ENCODE measurements at regions not wholly inside any gene's neighbourhood (a gene's known extent, or its start where the extent isn't known, plus 50 kb on each side); places are given as distances from the start of the nearest gene placed in this dataset.

- WGBS, 2 experiments: 0% methylated on average over 29 of the region's 29 CpGs
- no peak overlapping the region for H3K27ac ChIP-seq (ENCODE audit: insufficient read depth, low read depth, low read length, poor library complexity, severe bottlenecking)
- peaks cover 89% of the 10 kb centered on the region for H3K27me3 ChIP-seq (ENCODE audit: control insufficient read depth, insufficient read depth, low read length, poor library complexity, severe bottlenecking)
- peaks cover 20% of the 10 kb centered on the region for H3K4me1 ChIP-seq (ENCODE audit: control insufficient read depth, insufficient read depth, low read length)
- H3K36me3 ChIP-seq (ENCODE audit: control insufficient read depth, insufficient read depth, low read length): no peaks in the 10 kb centered on the region
- no peaks in the 10 kb centered on the region for H3K9me3 ChIP-seq (ENCODE audit: control insufficient read depth, low read length)
- peak overlapping the region; percentile 31 for H3K4me3 ChIP-seq (ENCODE audit: insufficient read depth, low read depth, low read length)
Observed at GRCh38 chr6:165988302-165988756, 179.3 kb downstream of the TBXT start.

DNA sequence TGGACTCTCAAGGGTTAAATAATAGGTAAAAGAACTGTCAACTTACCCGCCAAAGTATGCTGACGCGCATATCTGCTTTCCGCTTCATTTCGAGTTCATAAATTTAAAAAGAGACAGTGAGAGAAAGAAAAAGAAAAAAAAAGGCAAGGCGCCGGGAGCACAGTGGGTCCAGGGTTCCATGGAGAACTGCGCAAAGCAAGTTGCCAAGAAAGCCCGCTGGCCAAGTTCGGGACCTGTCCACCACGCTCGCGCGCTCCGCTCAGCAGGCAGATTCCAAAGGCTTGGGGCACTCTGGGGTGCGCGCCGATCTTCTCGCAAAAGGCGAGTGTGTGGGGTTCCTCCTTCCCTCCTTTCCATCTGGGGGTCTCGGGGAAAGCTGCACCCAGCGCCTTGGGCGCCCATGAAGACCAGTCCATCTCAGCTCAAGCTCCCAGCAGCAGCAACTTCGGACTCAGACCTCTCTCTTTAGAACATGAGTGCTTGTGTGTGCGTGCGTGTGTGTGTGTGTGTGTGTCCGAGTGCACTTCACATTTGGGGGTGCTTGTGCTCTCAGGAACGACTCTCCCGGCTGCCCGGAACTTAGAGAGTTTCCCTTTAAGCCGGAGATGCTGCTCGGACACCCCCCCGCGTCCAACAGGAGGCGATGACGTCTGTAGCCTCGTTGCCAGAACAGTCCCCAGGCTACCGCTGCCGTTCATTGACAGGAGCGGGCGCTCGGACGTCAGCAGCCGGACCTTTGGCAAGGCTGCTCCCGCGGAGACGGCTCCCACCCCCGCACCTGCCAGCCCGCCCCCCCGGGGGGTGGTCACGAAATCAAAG, 180.0 kb downstream of the TBXT start:
- 1% methylated on average over 50 to 51 of the region's 51 CpGs for WGBS, 2 experiments
- Histone ChIP-seq H3K27ac (ENCODE audit: insufficient read depth, low read depth, low read length, poor library complexity, severe bottlenecking) (no peak overlapping the region), H3K9me3 (ENCODE audit: control insufficient read depth, low read length) (no peaks in the 10 kb centered on the region), H3K27me3 (ENCODE audit: control insufficient read depth, insufficient read depth, low read length, poor library complexity, severe bottlenecking) (peaks cover 91% of the 10 kb centered on the region), H3K4me3 (ENCODE audit: insufficient read depth, low read depth, low read length) (peak overlapping the region; percentile 31), H3K36me3 (ENCODE audit: control insufficient read depth, insufficient read depth, low read length) (no peaks in the 10 kb centered on the region), H3K4me1 (ENCODE audit: control insufficient read depth, insufficient read depth, low read length) (peaks cover 20% of the 10 kb centered on the region)

DNA sequence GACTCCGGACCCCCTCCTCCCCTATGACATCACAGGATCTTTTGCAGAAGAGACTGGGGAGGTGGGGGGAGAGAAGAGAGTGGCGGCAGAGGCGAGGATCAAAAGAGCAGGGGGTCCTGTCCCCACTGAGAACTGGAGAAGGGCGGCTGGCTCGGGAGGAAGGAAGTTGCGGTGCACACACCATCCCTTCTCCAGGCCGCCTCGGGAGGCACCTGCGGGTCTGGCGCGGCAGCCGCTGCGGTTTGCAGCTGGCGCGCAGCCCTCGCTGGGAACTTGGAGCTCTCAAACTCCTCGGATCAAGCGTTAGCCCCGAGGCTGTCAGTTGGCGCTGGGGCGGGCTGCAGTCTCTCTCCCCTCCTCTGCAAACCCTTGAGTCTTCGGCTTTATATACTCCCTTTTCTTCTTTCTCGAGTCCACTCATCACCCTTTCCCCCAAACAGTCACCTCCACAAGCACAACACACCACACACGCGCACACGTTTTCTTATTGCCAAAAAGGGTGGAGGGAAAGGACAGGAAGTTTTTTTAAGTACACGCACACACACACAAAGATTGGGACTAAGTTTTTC, 180.7 kb downstream of the TBXT start:
- no peaks in the 10 kb centered on the region for H3K36me3 ChIP-seq (ENCODE audit: control insufficient read depth, insufficient read depth, low read length)
- no peak overlapping the region for H3K27ac ChIP-seq (ENCODE audit: insufficient read depth, low read depth, low read length, poor library complexity, severe bottlenecking)
- H3K9me3 ChIP-seq (ENCODE audit: control insufficient read depth, low read length): no peaks in the 10 kb centered on the region
- WGBS, 2 experiments: 0 to 1% methylated on average over 25 to 27 of the region's 27 CpGs
- H3K4me3 ChIP-seq (ENCODE audit: insufficient read depth, low read depth, low read length): peak overlapping the region; percentile 31
- H3K27me3 ChIP-seq (ENCODE audit: control insufficient read depth, insufficient read depth, low read length, poor library complexity, severe bottlenecking): peaks cover 84% of the 10 kb centered on the region
- H3K4me1 ChIP-seq (ENCODE audit: control insufficient read depth, insufficient read depth, low read length): peaks cover 20% of the 10 kb centered on the region

DNA sequence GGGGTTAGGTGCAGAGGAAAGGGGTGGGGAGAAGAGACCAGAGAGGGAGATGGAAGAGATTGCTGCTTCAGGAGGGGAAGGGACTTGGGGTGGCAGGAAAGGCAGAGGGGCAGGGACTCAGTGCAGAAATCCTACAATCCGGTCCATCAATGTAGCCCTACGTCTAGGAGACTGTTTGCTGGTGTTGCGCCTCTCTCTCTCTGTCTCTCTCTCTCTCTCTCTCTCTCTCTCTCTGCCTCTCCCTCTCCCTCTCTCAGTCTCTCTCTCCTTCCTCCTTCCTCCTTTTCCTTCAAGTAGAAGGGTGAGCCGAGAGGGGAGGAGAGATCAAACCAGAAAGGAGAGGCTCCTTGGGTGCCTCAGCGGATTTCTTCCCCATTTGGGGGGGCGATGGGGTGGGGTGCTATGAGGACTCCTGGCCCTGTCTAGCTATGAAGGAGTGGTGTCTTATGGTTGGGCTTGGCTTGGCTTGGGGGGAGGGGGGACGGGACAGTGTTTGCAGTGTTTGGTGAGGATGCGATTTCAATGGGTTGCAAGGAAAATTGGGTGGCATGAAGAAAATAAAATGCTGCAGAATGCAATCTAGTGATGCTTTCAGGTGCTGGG, 181.2 kb downstream of the TBXT start:
- Histone ChIP-seq H3K4me3 (ENCODE audit: insufficient read depth, low read depth, low read length) (no peak overlapping the region), H3K4me1 (ENCODE audit: control insufficient read depth, insufficient read depth, low read length) (peaks cover 20% of the 10 kb centered on the region), H3K36me3 (ENCODE audit: control insufficient read depth, insufficient read depth, low read length) (no peaks in the 10 kb centered on the region), H3K9me3 (ENCODE audit: control insufficient read depth, low read length) (no peaks in the 10 kb centered on the region), H3K27ac (ENCODE audit: insufficient read depth, low read depth, low read length, poor library complexity, severe bottlenecking) (no peak overlapping the region), H3K27me3 (ENCODE audit: control insufficient read depth, insufficient read depth, low read length, poor library complexity, severe bottlenecking) (peaks cover 78% of the 10 kb centered on the region)
- 2 to 8% methylated on average over 7 to 8 of the region's 8 CpGs for WGBS, 2 experiments

DNA sequence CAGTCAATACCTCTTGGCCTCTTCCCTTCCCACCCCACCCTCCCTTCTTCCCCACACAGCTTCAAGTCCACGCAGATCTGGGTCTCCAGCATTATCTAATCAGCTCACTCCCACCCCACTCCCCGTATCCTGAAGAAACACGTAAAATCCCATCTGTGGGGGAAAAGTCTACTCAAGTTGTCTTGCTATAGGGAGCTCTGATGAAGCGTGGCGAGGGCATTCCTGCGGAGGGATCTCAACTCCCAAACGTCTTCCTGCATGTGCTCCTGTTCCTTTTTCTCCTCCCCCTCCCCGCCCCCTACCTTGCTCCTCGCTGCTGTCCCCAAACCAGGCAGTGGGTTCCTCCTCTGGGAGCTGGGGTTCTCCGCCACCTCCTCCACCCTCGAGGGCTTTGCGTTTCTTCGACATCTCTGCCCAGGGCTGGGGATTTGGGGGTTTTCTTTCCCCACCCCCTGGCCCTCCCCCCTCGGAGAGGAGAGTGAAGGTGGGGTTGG, 181.8 kb downstream of the TBXT start:
- Histone ChIP-seq H3K27me3 (ENCODE audit: control insufficient read depth, insufficient read depth, low read length, poor library complexity, severe bottlenecking) (peaks cover 73% of the 10 kb centered on the region), H3K4me3 (ENCODE audit: insufficient read depth, low read depth, low read length) (no peak overlapping the region), H3K9me3 (ENCODE audit: control insufficient read depth, low read length) (no peaks in the 10 kb centered on the region), H3K36me3 (ENCODE audit: control insufficient read depth, insufficient read depth, low read length) (no peaks in the 10 kb centered on the region), H3K27ac (ENCODE audit: insufficient read depth, low read depth, low read length, poor library complexity, severe bottlenecking) (no peak overlapping the region), H3K4me1 (ENCODE audit: control insufficient read depth, insufficient read depth, low read length) (peaks cover 20% of the 10 kb centered on the region)
- WGBS, 2 experiments: 15 to 16% methylated on average over 13 to 14 of the region's 14 CpGs

DNA sequence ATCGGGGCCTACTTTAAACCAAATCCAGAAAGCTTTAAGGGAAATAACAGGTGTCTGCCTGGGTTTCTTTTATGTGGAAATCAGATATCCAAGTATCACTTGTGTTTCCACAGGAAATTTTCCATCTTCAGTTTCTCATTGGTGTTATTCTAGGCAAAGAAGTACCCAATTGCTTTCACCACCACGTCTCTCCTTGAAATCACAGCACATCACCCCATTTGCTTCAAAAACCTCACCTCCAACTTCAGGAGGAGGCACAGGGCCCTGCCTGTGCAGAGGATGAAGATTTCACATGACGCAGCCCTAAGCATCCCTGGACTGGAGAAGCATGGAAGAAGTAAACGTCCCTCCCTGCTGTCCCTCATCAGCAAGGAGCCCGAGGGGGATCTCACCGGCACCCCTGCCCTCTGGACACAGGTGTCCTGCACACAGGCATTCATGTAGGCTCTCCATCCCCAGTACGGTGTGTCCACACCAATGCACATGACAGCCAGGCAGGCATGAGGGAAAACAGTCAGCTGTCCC, 182.3 kb downstream of the TBXT start:
- Histone ChIP-seq H3K27me3 (ENCODE audit: control insufficient read depth, insufficient read depth, low read length, poor library complexity, severe bottlenecking) (peaks cover 68% of the 10 kb centered on the region), H3K9me3 (ENCODE audit: control insufficient read depth, low read length) (no peaks in the 10 kb centered on the region), H3K36me3 (ENCODE audit: control insufficient read depth, insufficient read depth, low read length) (no peaks in the 10 kb centered on the region), H3K4me3 (ENCODE audit: insufficient read depth, low read depth, low read length) (no peak overlapping the region), H3K4me1 (ENCODE audit: control insufficient read depth, insufficient read depth, low read length) (peaks cover 20% of the 10 kb centered on the region), H3K27ac (ENCODE audit: insufficient read depth, low read depth, low read length, poor library complexity, severe bottlenecking) (no peak overlapping the region)
- WGBS, 2 experiments: 73 to 74% methylated on average over 7 of the region's 7 CpGs

GRCh38 chr6:165984729-165985275, 182.8 kb downstream of the TBXT start:
- Histone ChIP-seq H3K9me3 (ENCODE audit: control insufficient read depth, low read length) (no peaks in the 10 kb centered on the region), H3K36me3 (ENCODE audit: control insufficient read depth, insufficient read depth, low read length) (no peaks in the 10 kb centered on the region), H3K27me3 (ENCODE audit: control insufficient read depth, insufficient read depth, low read length, poor library complexity, severe bottlenecking) (peaks cover 62% of the 10 kb centered on the region), H3K27ac (ENCODE audit: insufficient read depth, low read depth, low read length, poor library complexity, severe bottlenecking) (no peak overlapping the region), H3K4me3 (ENCODE audit: insufficient read depth, low read depth, low read length) (no peak overlapping the region), H3K4me1 (ENCODE audit: control insufficient read depth, insufficient read depth, low read length) (peaks cover 20% of the 10 kb centered on the region)
- WGBS, 2 experiments: 91 to 93% methylated on average over 11 of the region's 11 CpGs

GRCh38 chr6:165983112-165984072, 184.3 kb downstream of the TBXT start:
- Histone ChIP-seq H3K4me3 (ENCODE audit: insufficient read depth, low read depth, low read length) (no peak overlapping the region), H3K9me3 (ENCODE audit: control insufficient read depth, low read length) (no peaks in the 10 kb centered on the region), H3K36me3 (ENCODE audit: control insufficient read depth, insufficient read depth, low read length) (no peaks in the 10 kb centered on the region), H3K4me1 (ENCODE audit: control insufficient read depth, insufficient read depth, low read length) (peaks cover 11% of the 10 kb centered on the region), H3K27ac (ENCODE audit: insufficient read depth, low read depth, low read length, poor library complexity, severe bottlenecking) (no peak overlapping the region), H3K27me3 (ENCODE audit: control insufficient read depth, insufficient read depth, low read length, poor library complexity, severe bottlenecking) (peaks cover 48% of the 10 kb centered on the region)
- WGBS, 2 experiments: 87 to 90% methylated on average over 9 of the region's 9 CpGs

GRCh38 chr6:165978476-165978875, 189.2 kb downstream of the TBXT start:
- Histone ChIP-seq H3K27me3 (ENCODE audit: control insufficient read depth, insufficient read depth, low read length, poor library complexity, severe bottlenecking) (peaks cover 5% of the 10 kb centered on the region), H3K4me3 (ENCODE audit: insufficient read depth, low read depth, low read length) (no peak overlapping the region), H3K4me1 (ENCODE audit: control insufficient read depth, insufficient read depth, low read length) (no peaks in the 10 kb centered on the region), H3K9me3 (ENCODE audit: control insufficient read depth, low read length) (no peaks in the 10 kb centered on the region), H3K36me3 (ENCODE audit: control insufficient read depth, insufficient read depth, low read length) (no peaks in the 10 kb centered on the region), H3K27ac (ENCODE audit: insufficient read depth, low read depth, low read length, poor library complexity, severe bottlenecking) (no peak overlapping the region)
- WGBS, 2 experiments: 91 to 94% methylated on average over 2 to 3 of the region's 3 CpGs
